GM18502 (cell line): ENCODE measurements at regions not wholly inside any gene's neighbourhood (a gene's known extent, or its start where the extent isn't known, plus 50 kb on each side); places are given as distances from the start of the nearest gene placed in this dataset.

ENCODE experiments used
- ATAC-seq: cut with Tn5 transposase; IDR thresholded peaks from one replicate; pipeline ENCODE4 v1.9.1; 2021; ENCODE audit warnings: mild to moderate bottlenecking; ENCODE audit not compliant: unreplicated experiment, poor library complexity

- ATAC-seq, result no peak
Measured at GRCh38 chr13:36750046-36750445, 69.0 kb upstream of the RFXAP start.

- ATAC-seq, result no peak
Measured at GRCh38 chr13:36750461-36750860, 68.6 kb upstream of the RFXAP start.

- no peak for ATAC-seq
Measured at GRCh38 chr13:36750946-36751345, 68.1 kb upstream of the RFXAP start.

GRCh38 chr13:36752673-36753072, 66.3 kb upstream of the RFXAP start:
- ATAC-seq, result no peak

GRCh38 chr13:36753176-36753575, 65.8 kb upstream of the RFXAP start:
- ATAC-seq, result no peak

GRCh38 chr13:36758345-36758744, 60.7 kb upstream of the RFXAP start:
- no peak for ATAC-seq

- ATAC-seq, result no peak
Measured at GRCh38 chr13:36763126-36763722, 55.8 kb upstream of the RFXAP start.

- no peak for ATAC-seq
Measured at GRCh38 chr13:36764536-36764935, 54.5 kb upstream of the RFXAP start.

GRCh38 chr13:36764957-36765356, 54.1 kb upstream of the RFXAP start:
- ATAC-seq, result no peak

- ATAC-seq, result no peak
Measured at GRCh38 chr13:36766295-36766694, 52.7 kb upstream of the RFXAP start.

- no peak for ATAC-seq
Measured at GRCh38 chr13:36767276-36767675, 51.7 kb upstream of the RFXAP start.

- ATAC-seq, result peak; percentile 50
Measured at GRCh38 chr13:36769126-36769525, 49.9 kb upstream of the RFXAP start.
